Keratinocyte (primary cell): ENCODE measurements at regions not wholly inside any gene's neighbourhood (a gene's known extent, or its start where the extent isn't known, plus 50 kb on each side); places are given as distances from the start of the nearest gene placed in this dataset.

Experiments used
- DNase-seq: peaks from one replicate; pipeline ENCODE4 v3.0.0-alpha.2; 2011; ENCODE audit warnings: low read depth, missing footprints, low spot score
- FAIRE-seq: peaks from 2 replicates; lab custom pipeline; 2011; peaks lifted over from hg19 to GRCh38; lab: Jason Lieb, UNC
- H2AFZ ChIP-seq: 2 replicates; pipeline ENCODE4 v1.6.0; 2012; ENCODE audit warnings: low read length, control low read depth, inconsistent platforms; ENCODE audit not compliant: control insufficient read depth
- H3K27ac ChIP-seq: 2 replicates; pipeline ENCODE4 v1.5.1; 2011; ENCODE audit warnings: low read length; ENCODE audit not compliant: control insufficient read depth, insufficient read depth
- H3K27me3 ChIP-seq: 3 replicates; pipeline ENCODE4 v1.6.0; 2011; ENCODE audit warnings: low read length; ENCODE audit not compliant: control insufficient read depth, insufficient read depth; ENCODE audit errors: extremely low read depth
- H3K36me3 ChIP-seq, 2 experiments: 2 replicates in 1 of 2; 3 replicates in 1 of 2; pipeline ENCODE4 v1.5.1; 2011; ENCODE audit warnings: low read length in 2 of 2, mild to moderate bottlenecking in 1 of 2; ENCODE audit not compliant: control insufficient read depth in 2 of 2, insufficient read depth in 2 of 2; ENCODE audit errors: extremely low read depth in 1 of 2
- H3K4me1 ChIP-seq: 3 replicates; pipeline ENCODE4 v1.5.1; 2011; ENCODE audit warnings: low read length; ENCODE audit not compliant: control insufficient read depth, insufficient read depth; ENCODE audit errors: extremely low read depth
- H3K4me2 ChIP-seq: 3 replicates; pipeline ENCODE4 v1.6.0; 2011; ENCODE audit warnings: low read depth, low read length; ENCODE audit not compliant: control insufficient read depth, insufficient read depth; ENCODE audit errors: extremely low read depth
- H3K4me3 ChIP-seq, 3 experiments: fragments of 200-600 bp in 1 of 3; sonication (generic) in 1 of 3; 2 replicates in 2 of 3; 3 replicates in 1 of 3; pipeline ENCODE4 v1.5.1; 2011 to 2016; ENCODE audit warnings: low read length in 3 of 3, mild to moderate bottlenecking in 3 of 3, control low read depth in 2 of 3, inconsistent platforms in 1 of 3, low read depth in 1 of 3, mixed read lengths in 1 of 3, mixed run types in 1 of 3, moderate library complexity in 1 of 3; ENCODE audit not compliant: control insufficient read depth in 2 of 3, insufficient read depth in 2 of 3; ENCODE audit errors: extremely low read depth in 1 of 3
- H3K79me2 ChIP-seq: 2 replicates; pipeline ENCODE4 v1.6.0; 2012; ENCODE audit warnings: low read length; ENCODE audit not compliant: control insufficient read depth, insufficient read depth
- H3K9ac ChIP-seq: 3 replicates; pipeline ENCODE4 v1.6.0; 2011; ENCODE audit warnings: low read length; ENCODE audit not compliant: control insufficient read depth, insufficient read depth; ENCODE audit errors: extremely low read depth
- H3K9me1 ChIP-seq: 3 replicates; pipeline ENCODE4 v1.6.0; 2011; ENCODE audit warnings: low read length; ENCODE audit not compliant: control insufficient read depth, insufficient read depth; ENCODE audit errors: extremely low read depth
- H3K9me3 ChIP-seq: 2 replicates; pipeline ENCODE4 v1.5.1; 2012; ENCODE audit warnings: low read depth, low read length; ENCODE audit not compliant: control insufficient read depth
- H4K20me1 ChIP-seq: 3 replicates; pipeline ENCODE4 v1.6.0; 2011; ENCODE audit warnings: low read length; ENCODE audit not compliant: control insufficient read depth, insufficient read depth; ENCODE audit errors: extremely low read depth
- CTCF ChIP-seq, 3 experiments: IDR thresholded peaks in 1 of 3; conservative IDR thresholded peaks in 1 of 3; optimal IDR thresholded peaks in 1 of 3; 2 replicates in 2 of 3; 3 replicates in 1 of 3; pipeline versions ENCODE3 to v1.5.1; 2011; ENCODE audit warnings: low read length in 3 of 3, mild to moderate bottlenecking in 3 of 3, moderate library complexity in 2 of 3, control low read depth in 1 of 3, inconsistent platforms in 1 of 3; ENCODE audit not compliant: insufficient read depth in 2 of 3; ENCODE audit errors: extremely low read depth in 1 of 3
- EZH2 ChIP-seq: IDR thresholded peaks from one replicate; pipeline ENCODE4 v1.6.1; 2012; ENCODE audit warnings: inconsistent platforms, mild to moderate bottlenecking, low read length, moderate library complexity
- dilution Hi-C: fragments of 300-500 bp; cut with MboI; formaldehyde crosslinking; loops from one replicate; pipeline ENCODE4 v1.7.0; 2020; ENCODE audit warnings: low sequenced_read_pairs; ENCODE audit not compliant: extremely low pct_ligation_motif_present

GRCh38 chr1:157269656-157270375 lies 131.6 kb upstream of the ETV3 start:
- FAIRE-seq (no peak), DNase-seq (no peak)
- Histone ChIP-seq H3K9me1 (no peaks in the 10 kb centered on the region), H4K20me1 (no peaks in the 10 kb centered on the region), H3K27ac (no peak overlapping the region), H2AFZ (no peak overlapping the region), H3K27me3 (peaks cover 11% of the 10 kb centered on the region), H3K36me3 (no peaks in the 10 kb centered on the region), H3K79me2 (no peaks in the 10 kb centered on the region), H3K9ac (no peak overlapping the region), H3K4me1 (no peaks in the 10 kb centered on the region), H3K4me2 (no peak overlapping the region), H3K4me3 (no peak overlapping the region), H3K9me3 (no peaks in the 10 kb centered on the region)
- no peak for TF ChIP-seq CTCF (optimal IDR thresholded peaks at IDR 0.05 in 1 of 3, IDR thresholded peaks at IDR 0.05 in 1 of 3, conservative IDR thresholded peaks at IDR 0.05 in 1 of 3; ENCODE audit: extremely low read depth in 1 of 3, insufficient read depth in 2 of 3, low read length in 3 of 3)
- TF ChIP-seq EZH2: no peak
- dilution Hi-C loops: no loop called here

GRCh38 chr1:157262891-157263290 lies 124.7 kb upstream of the ETV3 start:
- H3K36me3 ChIP-seq: no peaks in the 10 kb centered on the region
- H3K4me3 ChIP-seq: no peak overlapping the region
- DNase-seq (no peak), FAIRE-seq (no peak)
- no peaks in the 10 kb centered on the region for H3K79me2 ChIP-seq
- H2AFZ ChIP-seq: no peak overlapping the region
- dilution Hi-C loops: no loop called here
- H3K27me3 ChIP-seq: peaks cover 5% of the 10 kb centered on the region
- no peaks in the 10 kb centered on the region for H3K9me1 ChIP-seq
- H3K4me2 ChIP-seq: no peak overlapping the region
- no peak overlapping the region for H3K9ac ChIP-seq
- H3K4me1 ChIP-seq: no peaks in the 10 kb centered on the region
- H4K20me1 ChIP-seq: no peaks in the 10 kb centered on the region
- no peak for TF ChIP-seq CTCF (optimal IDR thresholded peaks at IDR 0.05 in 1 of 3, IDR thresholded peaks at IDR 0.05 in 1 of 3, conservative IDR thresholded peaks at IDR 0.05 in 1 of 3; ENCODE audit: extremely low read depth in 1 of 3, insufficient read depth in 2 of 3, low read length in 3 of 3)
- no peak for TF ChIP-seq EZH2
- no peak overlapping the region for H3K27ac ChIP-seq
- no peaks in the 10 kb centered on the region for H3K9me3 ChIP-seq
